ENCODE measurements at regions not wholly inside any gene's neighbourhood (a gene's known extent, or its start where the extent isn't known, plus 50 kb on each side); places are given as distances from the start of the nearest gene placed in this dataset.
"Not testable (repeated sequence)": the region's sequence is repeated elsewhere in the genome, so short reads cannot be mapped to it uniquely, and the experiment has no call there.

DNA sequence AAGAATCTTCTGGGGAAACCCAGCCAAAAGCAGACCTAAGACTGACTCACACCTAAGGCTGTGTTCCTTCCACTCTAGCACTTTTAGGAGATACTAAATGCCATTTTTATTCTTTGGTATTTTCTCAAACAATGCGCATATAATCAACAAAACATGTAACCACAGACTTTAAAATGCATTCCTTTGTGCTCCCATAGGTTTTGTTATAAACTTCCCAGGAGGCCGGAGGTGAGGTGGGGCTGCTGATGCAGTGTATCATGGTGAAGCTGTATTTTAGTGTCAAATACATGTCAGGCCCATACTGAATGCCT is 155.2 kb downstream of the BTBD3 start:
- Histone ChIP-seq H3K27ac (no peak overlapping the region), H3K9me3 (replicated peaks) (no peaks in the 10 kb centered on the region), H3K4me3 (no peak overlapping the region), H3K4me1 (no peaks in the 10 kb centered on the region), H3K36me3 (no peaks in the 10 kb centered on the region), H3K27me3 (0 out of 2 replicates have a peak, but pooled peaks cover 2% of the 10 kb centered on the region)
- no peak for DNase-seq

DNA sequence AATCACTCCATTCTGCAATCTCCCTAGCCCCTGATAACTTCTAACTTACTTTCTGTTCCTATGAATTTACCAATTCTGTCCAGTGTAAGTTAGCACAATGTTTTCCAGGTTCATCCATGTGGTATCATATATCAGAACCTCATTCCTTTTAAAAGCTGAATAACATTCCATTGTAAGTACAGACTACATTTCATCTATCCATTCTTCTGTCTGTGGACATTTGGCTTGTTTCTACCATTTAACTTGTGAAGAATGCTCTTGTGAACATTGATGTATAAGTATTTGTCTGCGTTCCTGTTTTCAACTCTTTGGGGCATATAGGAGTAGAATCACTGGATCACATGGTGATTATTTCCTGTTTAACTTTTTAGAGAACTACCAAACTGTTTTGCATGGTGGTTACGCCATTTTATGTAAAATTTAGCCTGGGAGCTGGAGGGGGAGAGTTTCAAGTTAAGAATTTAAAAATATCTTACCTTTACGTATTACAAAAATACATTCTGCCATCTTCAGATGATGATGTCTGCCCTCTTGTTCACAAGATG is 156.5 kb downstream of the BTBD3 start:
- Histone ChIP-seq H3K9me3 (replicated peaks) (no peaks in the 10 kb centered on the region), H3K27me3 (peaks cover 2% of the 10 kb centered on the region; the same call in 1 of the 2 replicates), H3K4me1 (no peaks in the 10 kb centered on the region), H3K36me3 (no peaks in the 10 kb centered on the region), H3K4me3 (no peak overlapping the region), H3K27ac (no peak overlapping the region)
- DNase-seq = no peak

DNA sequence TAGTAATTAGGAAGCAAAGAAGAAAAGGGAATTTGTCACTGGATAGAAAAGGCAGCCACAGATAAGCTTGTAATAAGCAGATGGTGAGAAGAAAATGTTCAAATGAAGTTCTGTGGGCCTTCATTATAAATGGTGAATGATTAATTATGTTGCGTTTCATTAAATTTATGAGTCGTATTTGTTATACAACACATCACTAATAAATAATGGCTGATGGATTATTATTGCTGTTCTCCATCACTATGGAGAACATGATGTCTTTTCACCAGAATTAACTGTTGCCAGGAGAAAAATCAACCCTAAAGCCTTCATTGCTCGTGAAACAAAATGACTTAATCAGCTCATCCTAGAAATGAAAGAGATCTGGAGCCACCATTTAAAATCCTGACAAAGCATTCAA is 158.5 kb downstream of the BTBD3 start:
- no peak for DNase-seq
- peaks cover 2% of the 10 kb centered on the region; the same call in 1 of the 2 replicates for H3K27me3 ChIP-seq

DNA sequence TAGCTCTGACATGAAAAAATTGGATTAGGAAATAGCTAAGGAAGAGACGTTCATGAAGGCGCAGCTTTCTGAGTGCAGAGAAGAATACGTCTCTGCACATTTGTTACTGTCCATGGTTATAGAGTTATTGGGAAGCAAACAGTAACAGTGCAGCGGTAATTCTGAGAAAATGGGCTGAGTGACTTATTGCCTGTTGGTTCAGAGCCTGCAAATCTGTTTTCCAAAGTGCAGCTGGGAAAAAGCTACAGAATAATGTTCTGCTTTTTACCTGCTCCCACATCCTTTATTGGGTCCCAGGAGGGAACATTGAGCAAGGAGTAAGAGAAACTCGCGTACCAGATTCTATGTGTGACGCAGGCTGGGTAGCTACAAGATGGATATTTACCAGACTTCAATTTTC is 160.2 kb downstream of the BTBD3 start:
- Histone ChIP-seq H3K36me3 (no peaks in the 10 kb centered on the region), H3K27me3 (peaks cover 2% of the 10 kb centered on the region; the same call in 1 of the 2 replicates), H3K27ac (no peak overlapping the region), H3K4me1 (no peaks in the 10 kb centered on the region), H3K4me3 (no peak overlapping the region), H3K9me3 (replicated peaks) (no peaks in the 10 kb centered on the region)
- no peak for DNase-seq

More for the DNA sequence above, 158.5 kb downstream of the BTBD3 start:
- Histone ChIP-seq H3K27ac (no peak overlapping the region), H3K4me3 (no peak overlapping the region), H3K9me3 (replicated peaks) (no peaks in the 10 kb centered on the region), H3K36me3 (no peaks in the 10 kb centered on the region), H3K4me1 (no peaks in the 10 kb centered on the region)

DNA sequence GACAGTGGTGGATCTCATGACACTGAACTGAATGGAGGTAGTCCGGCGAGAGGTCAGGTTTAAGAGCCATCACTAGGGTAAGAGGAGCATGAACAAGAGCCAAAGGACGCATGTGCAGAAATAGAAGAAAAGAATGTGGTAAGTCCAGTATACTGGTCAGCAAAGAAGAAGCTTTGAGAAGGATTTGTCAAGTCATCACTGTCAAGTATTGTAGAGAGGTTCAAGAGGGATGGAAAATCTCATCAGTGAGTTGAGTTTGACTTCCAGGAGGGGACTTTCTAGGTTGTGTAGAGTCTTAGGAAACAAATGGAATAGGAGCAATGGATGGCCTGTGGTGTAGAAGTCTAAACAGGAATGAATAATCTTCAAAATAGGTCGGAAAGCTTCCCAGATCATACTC is 161.8 kb downstream of the BTBD3 start:
- H3K27me3 ChIP-seq = peaks cover 2% of the 10 kb centered on the region; the same call in 1 of the 2 replicates
- no peak overlapping the region for H3K27ac ChIP-seq
- no peak overlapping the region for H3K4me3 ChIP-seq
- no peaks in the 10 kb centered on the region for H3K36me3 ChIP-seq
- H3K4me1 ChIP-seq = no peaks in the 10 kb centered on the region
- no peak for DNase-seq
- no peaks in the 10 kb centered on the region for H3K9me3 ChIP-seq (replicated peaks)

DNA sequence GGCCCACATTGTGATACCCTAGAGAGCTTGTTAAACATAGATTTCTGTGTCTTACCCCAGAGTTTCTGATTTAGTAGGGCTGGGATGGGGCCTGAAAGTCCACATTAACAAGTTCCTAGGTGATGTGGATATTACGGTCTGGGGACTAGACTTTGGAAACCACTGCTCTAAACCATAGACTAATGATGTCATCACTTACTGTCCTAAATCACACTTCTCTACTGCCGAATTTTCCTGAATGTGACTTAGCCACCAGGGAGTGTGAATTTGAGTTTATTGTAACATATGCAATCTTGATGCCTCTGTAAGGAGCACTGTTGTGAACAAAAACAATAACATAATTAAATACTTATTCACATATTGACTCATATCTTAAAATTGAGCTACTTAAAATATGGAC is 165.6 kb downstream of the BTBD3 start:
- H3K4me1 ChIP-seq = no peaks in the 10 kb centered on the region
- H3K27me3 ChIP-seq = no peaks in the 10 kb centered on the region; the same call in 1 of the 2 replicates
- H3K4me3 ChIP-seq = no peak overlapping the region
- no peaks in the 10 kb centered on the region for H3K36me3 ChIP-seq
- no peak overlapping the region for H3K27ac ChIP-seq
- no peaks in the 10 kb centered on the region for H3K9me3 ChIP-seq (replicated peaks)
- DNase-seq = no peak

DNA sequence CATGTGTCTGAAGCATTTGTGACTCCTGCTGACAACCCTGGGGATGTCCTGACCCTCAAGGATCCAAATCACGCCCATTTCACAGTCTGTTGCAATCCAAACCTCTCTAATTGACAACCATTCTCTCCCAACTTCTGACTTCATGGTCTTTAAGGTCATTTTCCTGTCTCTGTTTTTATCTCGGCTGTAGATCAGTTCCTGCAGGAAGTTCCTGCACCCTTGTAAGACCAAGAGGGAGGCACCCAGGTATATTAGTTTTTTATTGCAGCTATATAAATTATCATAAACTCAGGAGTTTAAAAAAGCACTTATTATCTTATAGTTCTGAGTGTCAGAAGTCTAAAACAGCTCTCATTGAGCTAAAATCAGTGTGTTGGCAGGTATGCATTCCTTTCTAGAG is 166.8 kb downstream of the BTBD3 start:
- H3K4me1 ChIP-seq = no peaks in the 10 kb centered on the region
- no peaks in the 10 kb centered on the region for H3K36me3 ChIP-seq
- no peak overlapping the region for H3K4me3 ChIP-seq
- no peaks in the 10 kb centered on the region for H3K9me3 ChIP-seq (replicated peaks)
- no peaks in the 10 kb centered on the region; the same call in 1 of the 2 replicates for H3K27me3 ChIP-seq
- H3K27ac ChIP-seq = no peak overlapping the region
- no peak for DNase-seq

DNA sequence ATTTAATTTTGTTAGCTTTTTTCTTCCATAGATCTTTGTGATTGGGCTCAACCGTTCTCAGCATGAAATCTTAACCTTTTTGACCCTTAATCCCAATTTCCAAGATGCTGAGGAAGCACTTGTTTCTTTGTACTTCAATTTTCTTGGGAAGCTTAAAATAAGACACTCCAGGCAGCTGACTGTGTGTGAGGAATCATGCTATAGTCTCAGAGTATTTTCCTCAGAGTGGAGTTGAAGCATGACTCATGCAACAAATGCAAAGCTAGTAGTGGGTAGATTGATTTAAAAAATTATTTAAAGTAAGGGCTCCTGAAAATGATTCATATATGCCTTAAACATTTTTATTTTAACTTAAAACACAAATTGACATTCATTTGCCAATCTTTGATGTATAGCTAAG is 168.7 kb downstream of the BTBD3 start:
- H3K9me3 ChIP-seq (replicated peaks) = no peaks in the 10 kb centered on the region
- H3K4me3 ChIP-seq = no peak overlapping the region
- no peaks in the 10 kb centered on the region for H3K36me3 ChIP-seq
- H3K4me1 ChIP-seq = no peaks in the 10 kb centered on the region
- no peak for DNase-seq
- H3K27me3 ChIP-seq = no peaks in the 10 kb centered on the region
- H3K27ac ChIP-seq = no peak overlapping the region

DNA sequence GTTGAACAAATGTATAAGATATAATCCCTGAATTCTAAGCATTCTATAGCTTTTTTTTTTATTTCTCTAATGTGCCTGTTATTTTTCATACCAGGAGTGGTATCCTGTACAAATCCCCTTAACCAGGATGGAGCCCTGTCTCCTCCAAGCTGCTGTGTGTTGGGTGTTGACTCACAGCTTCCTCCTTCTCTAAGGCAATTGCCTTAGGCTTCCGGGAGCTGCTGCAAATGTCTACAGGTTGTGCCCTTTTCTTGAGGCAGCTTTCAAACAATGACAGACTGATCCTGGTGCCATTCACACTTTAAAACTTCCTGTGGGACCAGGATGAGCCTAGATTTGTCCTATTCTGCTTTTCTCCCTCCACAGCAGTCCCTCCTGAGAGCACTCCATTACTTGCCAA is 173.2 kb downstream of the BTBD3 start:
- Histone ChIP-seq H3K9me3 (replicated peaks) (no peaks in the 10 kb centered on the region), H3K4me3 (no peak overlapping the region), H3K27me3 (no peaks in the 10 kb centered on the region), H3K27ac (no peak overlapping the region), H3K4me1 (no peaks in the 10 kb centered on the region), H3K36me3 (no peaks in the 10 kb centered on the region)
- DNase-seq = no peak

DNA sequence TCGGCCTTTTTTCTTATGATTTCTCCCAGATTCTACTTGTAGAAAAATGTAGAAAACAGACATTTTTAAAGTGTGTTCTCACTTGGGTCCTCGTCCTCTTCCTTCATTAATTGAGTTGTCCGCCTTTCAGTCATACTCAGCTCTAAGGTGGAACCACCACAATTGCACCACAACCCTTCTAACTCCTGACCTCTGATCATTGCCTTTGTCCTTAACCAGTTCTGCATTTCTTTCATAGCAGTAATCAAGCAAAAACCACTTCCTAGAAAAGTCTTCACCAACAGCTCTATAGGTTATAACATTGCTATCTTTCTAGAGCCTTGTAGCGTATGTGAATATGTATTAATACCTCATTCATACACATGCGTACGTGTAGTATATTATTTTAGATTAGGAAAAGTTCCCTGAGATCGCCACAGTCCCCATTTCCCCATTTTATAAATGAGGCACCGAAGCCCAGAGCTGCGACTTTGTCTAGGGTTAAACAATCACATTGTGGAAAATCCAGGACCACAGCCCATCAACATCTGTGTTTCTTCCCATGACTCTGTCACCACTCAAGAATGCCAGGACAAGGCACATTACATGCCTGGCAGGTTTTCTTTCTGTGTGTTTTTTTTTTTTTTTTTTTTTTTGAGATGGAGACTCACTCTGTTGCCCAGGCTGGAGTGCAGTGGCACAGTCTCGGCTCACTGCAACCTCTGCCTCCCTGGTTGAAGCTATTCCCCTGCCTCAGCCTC is 175.5 kb downstream of the BTBD3 start:
- no peak for DNase-seq

DNA sequence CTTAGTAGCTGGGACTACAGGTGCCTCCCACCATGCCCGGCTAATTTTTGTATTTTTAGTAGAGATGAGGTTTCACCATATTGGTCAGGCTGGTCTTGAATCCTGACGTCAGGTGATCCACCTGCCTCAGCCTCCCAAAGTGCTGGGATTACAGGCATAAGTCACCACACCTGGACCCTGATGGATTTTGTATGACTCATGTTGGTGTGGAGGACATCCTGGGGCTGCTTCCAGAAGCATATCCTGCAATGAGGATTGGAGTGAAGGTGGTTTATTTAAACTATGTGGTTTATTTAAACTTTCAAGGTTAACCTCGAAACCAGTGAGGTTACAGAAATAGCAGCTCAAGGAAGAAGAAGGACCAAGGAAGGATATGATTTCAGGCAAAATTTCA is 176.1 kb downstream of the BTBD3 start:
- H3K4me3 ChIP-seq; H3K36me3 ChIP-seq; H3K27me3 ChIP-seq; H3K27ac ChIP-seq; H3K9me3 ChIP-seq (replicated peaks); H3K4me1 ChIP-seq; DNase-seq: not testable (repeated sequence)

More for the DNA sequence above, 175.5 kb downstream of the BTBD3 start:
- Histone ChIP-seq H3K4me1 (no peaks in the 10 kb centered on the region), H3K36me3 (no peaks in the 10 kb centered on the region), H3K27ac (no peak overlapping the region), H3K9me3 (replicated peaks) (no peaks in the 10 kb centered on the region), H3K4me3 (no peak overlapping the region), H3K27me3 (no peaks in the 10 kb centered on the region)

DNA sequence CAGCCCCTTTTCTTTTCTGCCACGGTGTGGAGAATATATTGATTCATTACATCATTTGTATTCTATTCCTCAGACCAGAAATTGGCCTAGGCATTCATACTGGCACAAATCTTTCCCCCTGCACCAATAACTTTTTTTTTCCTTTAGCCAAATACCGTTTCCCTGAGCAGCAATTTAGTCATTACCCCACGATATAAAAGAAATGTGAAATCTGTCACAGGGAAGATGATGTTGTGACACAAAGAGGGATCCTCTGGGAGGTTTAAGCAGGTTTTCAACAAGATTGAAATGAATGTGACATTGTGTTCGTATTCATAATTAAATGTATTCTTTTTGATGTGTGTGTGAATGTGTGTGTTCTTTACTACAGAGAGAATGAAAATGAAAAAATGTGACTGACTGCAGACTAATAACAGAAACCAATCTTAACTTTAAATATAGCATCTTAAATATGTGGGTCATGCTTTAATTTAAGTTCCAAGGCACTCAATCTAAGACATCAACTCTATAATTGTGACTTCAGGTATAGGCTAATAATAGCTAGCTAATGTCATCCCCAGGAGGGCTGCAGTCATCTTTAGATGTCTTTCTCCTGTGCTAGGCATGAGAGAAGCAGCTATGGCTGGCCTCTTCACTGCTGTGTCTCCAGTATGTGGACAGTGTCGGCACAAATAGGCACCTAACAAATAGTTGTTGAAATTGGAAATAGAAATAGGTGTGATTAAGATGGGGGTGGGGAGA is 177.7 kb downstream of the BTBD3 start:
- no peak for DNase-seq
- Histone ChIP-seq H3K4me3 (no peak overlapping the region), H3K4me1 (no peaks in the 10 kb centered on the region), H3K36me3 (no peaks in the 10 kb centered on the region), H3K27me3 (no peaks in the 10 kb centered on the region), H3K9me3 (replicated peaks) (no peaks in the 10 kb centered on the region), H3K27ac (no peak overlapping the region)

DNA sequence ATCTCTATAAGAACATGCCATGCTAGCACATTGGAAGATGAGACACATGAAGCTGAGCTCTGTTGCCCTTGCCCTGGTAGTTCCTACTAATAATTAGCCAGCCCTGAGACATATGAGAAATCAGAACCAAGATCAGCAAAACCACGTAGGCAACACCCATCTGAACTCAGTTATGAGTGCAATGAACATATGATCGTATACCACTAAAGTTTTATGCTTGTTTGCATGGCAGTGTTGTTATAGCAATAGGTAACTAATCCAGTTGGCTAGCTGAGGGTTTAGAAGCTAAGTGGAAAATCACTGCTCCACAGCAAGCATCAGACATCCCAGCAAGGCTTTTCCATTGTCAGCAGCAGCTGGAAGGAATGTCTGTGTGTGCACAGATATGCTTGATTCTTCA is 180.7 kb downstream of the BTBD3 start:
- Histone ChIP-seq H3K36me3 (no peaks in the 10 kb centered on the region), H3K9me3 (replicated peaks) (no peaks in the 10 kb centered on the region), H3K4me3 (no peak overlapping the region), H3K27me3 (no peaks in the 10 kb centered on the region), H3K4me1 (no peaks in the 10 kb centered on the region), H3K27ac (no peak overlapping the region)
- DNase-seq = no peak

DNA sequence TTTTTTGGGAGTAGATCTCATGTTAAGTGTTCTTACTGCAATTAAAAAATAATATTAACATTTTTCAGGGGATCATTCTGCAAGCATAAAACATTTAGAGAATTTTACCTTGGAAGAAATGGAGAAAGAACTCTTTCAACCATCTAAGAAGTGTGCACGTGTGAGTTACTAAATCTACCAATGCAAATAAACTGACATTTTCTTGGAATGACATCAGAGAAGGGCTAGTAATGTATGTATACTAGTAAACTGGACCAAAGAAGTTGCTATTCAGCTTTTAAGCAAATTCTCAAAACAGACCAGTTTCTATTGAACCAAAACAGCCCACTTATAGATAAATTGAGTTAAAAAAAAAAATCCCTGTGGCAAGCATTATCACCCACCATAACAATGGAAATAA is 191.2 kb downstream of the BTBD3 start:
- Histone ChIP-seq H3K27me3 (no peaks in the 10 kb centered on the region), H3K9me3 (replicated peaks) (no peaks in the 10 kb centered on the region)
- DNase-seq = no peak

DNA sequence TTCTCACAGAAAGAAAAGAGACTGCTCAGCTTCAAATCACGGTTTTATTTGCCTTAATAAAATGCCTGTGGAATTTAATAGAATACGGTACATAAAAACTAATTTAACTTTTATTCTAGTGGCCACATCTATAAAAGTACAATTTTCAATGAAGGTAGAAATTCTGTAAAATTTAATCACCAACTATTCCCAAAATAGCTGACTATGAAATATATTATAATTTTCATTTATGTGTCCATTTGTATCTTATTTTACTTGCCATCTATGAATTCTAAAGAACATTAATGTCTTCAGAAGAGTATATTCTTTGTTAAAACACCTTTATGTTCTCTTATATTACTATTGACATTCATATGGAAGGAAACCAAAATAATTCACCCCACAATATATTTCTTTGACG is 192.6 kb downstream of the BTBD3 start:
- Histone ChIP-seq H3K36me3 (no peaks in the 10 kb centered on the region), H3K9me3 (replicated peaks) (no peaks in the 10 kb centered on the region), H3K4me3 (no peak overlapping the region), H3K4me1 (peaks cover 6% of the 10 kb centered on the region; the same call in 1 of the 2 replicates), H3K27ac (no peak overlapping the region), H3K27me3 (no peaks in the 10 kb centered on the region)
- no peak for DNase-seq

More for the DNA sequence above, 191.2 kb downstream of the BTBD3 start:
- H3K36me3 ChIP-seq = no peaks in the 10 kb centered on the region
- no peak overlapping the region for H3K27ac ChIP-seq
- no peak overlapping the region for H3K4me3 ChIP-seq
- peaks cover 2% of the 10 kb centered on the region; the same call in 1 of the 2 replicates for H3K4me1 ChIP-seq

Measured in SJCRH30 (cell line).